Esophagus squamous epithelium (tissue), 4 donors: ENCODE measurements at regions not wholly inside any gene's neighbourhood (a gene's known extent, or its start where the extent isn't known, plus 50 kb on each side); places are given as distances from the start of the nearest gene placed in this dataset.

Source experiments
- CTCF ChIP-seq, 6 experiments: fragments of 450-650 bp in 4 of 6; fragments of 200-600 bp in 2 of 6; sonication (generic) in 2 of 6; IDR thresholded peaks; one replicate each; pipeline ENCODE4 v1.5.1; 2016 to 2019; ENCODE audit warnings: antibody characterized with exemption in 6 of 6, mild to moderate bottlenecking in 4 of 6, moderate library complexity in 4 of 6
- POLR2A ChIP-seq, 4 donors: fragments of 450-650 bp; IDR thresholded peaks; one replicate each; pipeline ENCODE4 v1.6.1; 2017; ENCODE audit warnings: antibody characterized with exemption in 4 of 4, mild to moderate bottlenecking in 4 of 4, moderate library complexity in 3 of 4

GRCh38 chr1:185446131-185446530, 129.1 kb upstream of the IVNS1ABP start:
- no peak for TF ChIP-seq POLR2A (IDR thresholded peaks at IDR 0.05)
- no peak for TF ChIP-seq CTCF (IDR thresholded peaks at IDR 0.05)
